CD14-positive monocyte (primary cell): ENCODE measurements at regions not wholly inside any gene's neighbourhood (a gene's known extent, or its start where the extent isn't known, plus 50 kb on each side); places are given as distances from the start of the nearest gene placed in this dataset.

ENCODE experiments used
- DNase-seq, 3 donors: peaks; one replicate each; pipeline ENCODE4 v3.0.0-alpha.2; 2011 to 2022
- H2AFZ ChIP-seq: 2 replicates; pipeline ENCODE4 v1.6.0; 2012; ENCODE audit warnings: mild to moderate bottlenecking, low read depth, low read length, inconsistent platforms; ENCODE audit not compliant: insufficient read depth, poor library complexity, severe bottlenecking
- H3K27ac ChIP-seq, 2 donors: 1 replicate in 1 of 2; 2 replicates in 1 of 2; pipeline ENCODE4 v1.5.1; 2012 to 2013; ENCODE audit warnings: low read length in 2 of 2, control low read depth in 1 of 2, inconsistent platforms in 1 of 2, low read depth in 1 of 2, mild to moderate bottlenecking in 1 of 2
- H3K27me3 ChIP-seq, 2 donors: one replicate each; pipeline versions ENCODE4 v1.6.0 to v1.6.1; 2011 to 2013; ENCODE audit warnings: low read length in 2 of 2; ENCODE audit not compliant: control insufficient read depth in 2 of 2, insufficient read depth in 2 of 2
- H3K36me3 ChIP-seq, 2 donors: replicated peaks in 1 of 2; 1 replicate in 1 of 2; 2 replicates in 1 of 2; pipeline versions ENCODE4 v1.5.1 to v1.6.1; 2012 to 2013; ENCODE audit warnings: low read length in 2 of 2, control low read depth in 1 of 2, inconsistent platforms in 1 of 2, mild to moderate bottlenecking in 1 of 2; ENCODE audit not compliant: insufficient read depth in 2 of 2, control insufficient read depth in 1 of 2
- H3K4me1 ChIP-seq, 2 donors: 1 replicate in 1 of 2; 2 replicates in 1 of 2; pipeline versions ENCODE4 v1.5.1 to v1.6.1; 2012 to 2013; ENCODE audit warnings: low read length in 2 of 2, control low read depth in 1 of 2, inconsistent platforms in 1 of 2, mild to moderate bottlenecking in 1 of 2, moderate library complexity in 1 of 2; ENCODE audit not compliant: insufficient read depth in 2 of 2, control insufficient read depth in 1 of 2
- H3K4me2 ChIP-seq: replicated peaks from 2 replicates; pipeline ENCODE3; 2012; ENCODE audit warnings: low read length, moderate library complexity, mild to moderate bottlenecking; ENCODE audit not compliant: poor library complexity, severe bottlenecking; ENCODE audit errors: extremely low read depth
- H3K4me3 ChIP-seq, 3 experiments: fragments of 200-600 bp in 1 of 3; sonication (generic) in 1 of 3; replicated peaks in 1 of 3; 1 replicate in 2 of 3; 2 replicates in 1 of 3; pipeline ENCODE4 v1.5.1; 2011 to 2013; ENCODE audit warnings: low read length in 3 of 3, mild to moderate bottlenecking in 3 of 3, control low read depth in 2 of 3, low read depth in 2 of 3, inconsistent platforms in 1 of 3, moderate library complexity in 1 of 3
- H3K79me2 ChIP-seq: 2 replicates; pipeline ENCODE4 v1.6.0; 2012; ENCODE audit warnings: mild to moderate bottlenecking, control low read depth, inconsistent platforms, low read length, moderate library complexity; ENCODE audit not compliant: insufficient read depth
- H3K9ac ChIP-seq: 2 replicates; pipeline ENCODE4 v1.6.0; 2017; ENCODE audit warnings: low read length, mild to moderate bottlenecking; ENCODE audit not compliant: insufficient read depth, poor library complexity, severe bottlenecking
- H3K9me3 ChIP-seq, 2 donors: replicated peaks in 1 of 2; 1 replicate in 1 of 2; 2 replicates in 1 of 2; pipeline versions ENCODE4 v1.5.1 to v1.6.1; 2012 to 2013; ENCODE audit warnings: low read length in 2 of 2, control low read depth in 1 of 2; ENCODE audit not compliant: control insufficient read depth in 1 of 2, insufficient read depth in 1 of 2
- H4K20me1 ChIP-seq: 2 replicates; pipeline ENCODE4 v1.6.0; 2012; ENCODE audit warnings: mild to moderate bottlenecking, low read length, control low read depth, moderate library complexity; ENCODE audit not compliant: insufficient read depth
- H3K27ac Mint-ChIP-seq, 7 donors: one replicate each; pipeline ENCODE4 v1.8.0; 2020; ENCODE audit warnings: mild to moderate bottlenecking in 7 of 7, mixed read lengths in 7 of 7, moderate library complexity in 6 of 7, inconsistent platforms in 2 of 7
- H3K27me3 Mint-ChIP-seq, 3 donors: one replicate each; pipeline ENCODE4 v1.8.0; 2021 to 2022; ENCODE audit warnings: low read depth in 3 of 3, mild to moderate bottlenecking in 3 of 3, mixed read lengths in 3 of 3, moderate library complexity in 3 of 3, inconsistent platforms in 1 of 3
- H3K36me3 Mint-ChIP-seq, 2 donors: one replicate each; pipeline ENCODE4 v1.8.0; 2020; ENCODE audit warnings: mixed read lengths in 2 of 2, inconsistent platforms in 1 of 2, mild to moderate bottlenecking in 1 of 2
- H3K4me1 Mint-ChIP-seq: one replicate; pipeline ENCODE4 v1.8.0; 2020; ENCODE audit warnings: mild to moderate bottlenecking, mixed read lengths
- H3K4me3 Mint-ChIP-seq, 2 donors: one replicate each; pipeline ENCODE4 v1.8.0; 2020; ENCODE audit warnings: mild to moderate bottlenecking in 2 of 2, mixed read lengths in 2 of 2, moderate library complexity in 1 of 2
- H3K9me3 Mint-ChIP-seq, 7 donors: one replicate each; pipeline ENCODE4 v1.8.0; 2020 to 2022; ENCODE audit warnings: mixed read lengths in 7 of 7, mild to moderate bottlenecking in 6 of 7, moderate library complexity in 6 of 7, inconsistent platforms in 2 of 7
- WGBS: methylation state at CpG from one replicate; pipeline ENCODE4 v1.1.5; 2013; ENCODE audit warnings: missing lambda C conversion rate; ENCODE audit not compliant: insufficient coverage; 5-methylcytosine and 5-hydroxymethylcytosine counted together
- intact Hi-C, 2 donors: fragments of 100-400 bp; cut with micrococcal nuclease; formaldehyde crosslinking; loops; one replicate each; pipeline versions ENCODE4 v1.15.0 to v1.15.1; 2023
- TF ChIP-seq, protein P1 (sequence below): fragments of 200-600 bp; IDR thresholded peaks from one replicate; pipeline ENCODE4 v1.8.0; 2022; ENCODE audit warnings: antibody characterized with exemption, mild to moderate bottlenecking

DNA sequence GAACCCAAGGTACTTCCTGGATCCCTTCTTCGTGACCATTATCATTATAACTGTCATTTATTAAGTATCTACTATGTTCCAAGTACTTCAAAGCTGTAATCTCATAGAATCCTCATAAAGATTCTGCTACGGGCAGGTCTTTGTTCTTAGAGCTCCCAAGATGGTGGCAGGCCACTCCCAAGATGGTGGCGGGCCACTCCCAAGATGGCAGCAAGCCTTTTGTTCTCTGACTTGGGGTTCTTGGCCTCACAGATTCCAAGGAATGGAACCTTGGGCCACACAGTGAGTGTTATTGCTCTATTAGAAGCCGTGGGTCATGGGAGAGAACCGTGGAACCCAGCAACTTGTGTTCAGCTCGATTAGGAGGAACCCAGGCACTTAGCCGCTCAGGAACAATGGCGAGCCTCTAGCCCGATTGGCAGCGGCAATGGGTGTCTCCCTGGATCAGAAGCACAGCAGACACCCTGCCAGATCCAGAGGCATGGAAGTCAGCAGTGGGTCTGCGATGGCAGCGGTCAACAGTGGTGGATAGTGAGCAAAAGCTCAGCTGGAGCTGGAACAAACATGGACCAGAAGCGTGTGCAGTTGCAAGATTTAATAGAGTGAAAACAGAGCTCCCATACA is 193.7 kb upstream of the BTG1 start:
- Histone ChIP-seq H3K4me1 (peaks cover 5 to 24% of the 10 kb centered on the region in 2 donors), H3K36me3 (no peaks in the 10 kb centered on the region), H3K27me3 (no peaks in the 10 kb centered on the region), H2AFZ (no peak overlapping the region), H3K79me2 (no peaks in the 10 kb centered on the region), H3K4me2 (no peak overlapping the region), H4K20me1 (no peaks in the 10 kb centered on the region), H3K4me3 (no peak overlapping the region), H3K9ac (no peak overlapping the region), H3K27ac (no peak overlapping the region), H3K9me3 (peaks cover 0 to 5% of the 10 kb centered on the region in 2 donors)
- peaks cover 26% of the 10 kb centered on the region for H3K4me1 Mint-ChIP-seq
- no peak overlapping the region for H3K4me3 Mint-ChIP-seq
- no peaks in the 10 kb centered on the region for H3K27me3 Mint-ChIP-seq
- no peak for DNase-seq
- WGBS, result 99% methylated on average over 12 of the region's 13 CpGs
- no peak overlapping the region for H3K27ac Mint-ChIP-seq
- H3K36me3 Mint-ChIP-seq, result peaks cover 0 to 2% of the 10 kb centered on the region in 2 donors
- TF ChIP-seq, protein P1, sequence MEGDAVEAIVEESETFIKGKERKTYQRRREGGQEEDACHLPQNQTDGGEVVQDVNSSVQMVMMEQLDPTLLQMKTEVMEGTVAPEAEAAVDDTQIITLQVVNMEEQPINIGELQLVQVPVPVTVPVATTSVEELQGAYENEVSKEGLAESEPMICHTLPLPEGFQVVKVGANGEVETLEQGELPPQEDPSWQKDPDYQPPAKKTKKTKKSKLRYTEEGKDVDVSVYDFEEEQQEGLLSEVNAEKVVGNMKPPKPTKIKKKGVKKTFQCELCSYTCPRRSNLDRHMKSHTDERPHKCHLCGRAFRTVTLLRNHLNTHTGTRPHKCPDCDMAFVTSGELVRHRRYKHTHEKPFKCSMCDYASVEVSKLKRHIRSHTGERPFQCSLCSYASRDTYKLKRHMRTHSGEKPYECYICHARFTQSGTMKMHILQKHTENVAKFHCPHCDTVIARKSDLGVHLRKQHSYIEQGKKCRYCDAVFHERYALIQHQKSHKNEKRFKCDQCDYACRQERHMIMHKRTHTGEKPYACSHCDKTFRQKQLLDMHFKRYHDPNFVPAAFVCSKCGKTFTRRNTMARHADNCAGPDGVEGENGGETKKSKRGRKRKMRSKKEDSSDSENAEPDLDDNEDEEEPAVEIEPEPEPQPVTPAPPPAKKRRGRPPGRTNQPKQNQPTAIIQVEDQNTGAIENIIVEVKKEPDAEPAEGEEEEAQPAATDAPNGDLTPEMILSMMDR, result no peak
- intact Hi-C loops, result no loop called here
- peaks cover 0 to 4% (median 0%) of the 10 kb centered on the region in 7 donors for H3K9me3 Mint-ChIP-seq

DNA sequence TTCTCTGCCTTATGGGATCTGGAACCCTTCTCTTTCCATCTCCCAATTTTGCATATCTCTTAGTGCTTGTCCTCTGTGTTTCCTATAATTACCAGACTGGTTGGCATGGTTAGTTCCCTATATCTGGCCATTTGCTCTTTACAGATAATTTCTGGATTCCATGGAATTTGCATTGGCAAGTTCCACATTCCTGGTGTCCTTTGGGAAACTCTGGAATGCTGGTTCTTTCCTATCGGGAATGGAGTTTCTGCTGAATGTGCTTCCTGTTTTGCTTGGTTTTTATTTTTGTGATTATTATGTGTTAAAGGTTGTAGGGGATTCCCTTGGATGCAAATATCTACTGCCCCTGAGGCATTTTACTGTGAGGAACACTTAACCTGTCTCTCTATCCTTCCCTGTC is 193.0 kb upstream of the BTG1 start:
- intact Hi-C loops, result no loop called here
- H3K36me3 ChIP-seq, result no peaks in the 10 kb centered on the region
- Mint-ChIP-seq H3K27ac (no peak overlapping the region), H3K4me3 (no peak overlapping the region), H3K27me3 (no peaks in the 10 kb centered on the region), H3K9me3 (peaks cover 0 to 4% (median 0%) of the 10 kb centered on the region in 7 donors), H3K4me1 (peaks cover 26% of the 10 kb centered on the region), H3K36me3 (peaks cover 0 to 2% of the 10 kb centered on the region in 2 donors)
- peaks cover 5 to 24% of the 10 kb centered on the region in 2 donors for H3K4me1 ChIP-seq
- DNase-seq, result no peak
- no peak overlapping the region for H3K4me3 ChIP-seq
- no peak overlapping the region for H2AFZ ChIP-seq
- peaks cover 0 to 5% of the 10 kb centered on the region in 2 donors for H3K9me3 ChIP-seq
- no peak overlapping the region for H3K4me2 ChIP-seq
- H4K20me1 ChIP-seq, result no peaks in the 10 kb centered on the region
- no peaks in the 10 kb centered on the region for H3K27me3 ChIP-seq
- no peaks in the 10 kb centered on the region for H3K79me2 ChIP-seq
- WGBS, result no CpG with 5 or more reads among the region's 1 CpG
- TF ChIP-seq, protein P1, result no peak
- no peak overlapping the region for H3K9ac ChIP-seq
- no peak overlapping the region for H3K27ac ChIP-seq
